ENCODE measurements at regions not wholly inside any gene's neighbourhood (a gene's known extent, or its start where the extent isn't known, plus 50 kb on each side); places are given as distances from the start of the nearest gene placed in this dataset.
"Not testable (repeated sequence)": the region's sequence is repeated elsewhere in the genome, so short reads cannot be mapped to it uniquely, and the experiment has no call there.

DNA sequence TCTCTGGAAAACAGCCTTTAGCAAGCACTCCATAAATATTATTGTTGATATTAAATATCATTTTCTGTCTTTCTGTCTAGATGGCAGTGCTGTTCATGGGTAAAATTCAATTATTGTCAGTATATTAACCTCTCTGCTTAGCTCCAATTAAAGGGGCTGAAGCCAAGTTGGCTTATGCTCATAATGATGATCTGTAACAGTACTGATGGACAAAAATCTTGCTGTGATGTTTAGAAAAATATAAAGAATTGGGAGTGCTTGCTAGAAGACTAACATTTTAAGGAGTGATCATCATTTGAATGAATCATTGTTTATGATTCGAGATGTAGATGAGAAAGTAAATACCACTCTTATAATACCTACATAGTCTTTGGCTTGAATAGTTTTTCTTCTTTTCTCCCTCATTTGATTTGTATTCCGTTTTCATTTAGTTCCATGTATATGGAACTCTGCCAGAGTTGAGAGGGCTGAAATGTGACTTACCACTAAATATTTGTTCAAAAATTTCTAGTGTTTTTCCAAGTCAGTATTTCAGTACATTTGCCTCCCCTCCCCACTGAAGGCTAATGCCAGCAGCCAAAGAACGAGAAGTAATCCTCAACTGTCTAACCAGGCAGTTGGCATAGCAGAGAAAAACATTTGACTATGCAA, 538.3 kb downstream of the CSNK1G3 start:
- no peak for DNase-seq

GRCh38 chr5:124045412-124045811, 533.4 kb downstream of the CSNK1G3 start:
- DNase-seq: no peak

- no peak for DNase-seq
Observed at GRCh38 chr5:124044613-124045012, 532.6 kb downstream of the CSNK1G3 start.

DNA sequence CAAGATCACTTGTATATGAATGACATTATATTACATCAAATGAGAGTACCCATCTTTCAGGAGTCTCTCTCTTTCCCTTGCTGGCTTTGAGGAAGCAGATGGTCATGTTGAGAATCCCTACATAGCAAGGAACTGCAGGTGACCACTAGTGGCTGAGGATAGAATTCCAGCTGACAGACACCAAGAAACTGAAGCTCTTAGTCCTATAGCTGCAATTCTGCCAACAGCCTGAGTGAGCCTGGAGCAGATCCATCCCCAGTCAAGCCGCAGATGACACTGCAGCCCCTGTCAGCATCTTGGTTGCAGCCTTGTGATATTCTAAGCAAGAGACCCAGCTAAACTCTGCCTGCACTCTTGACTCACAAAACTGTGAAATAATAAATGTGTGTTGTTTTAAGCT, 531.5 kb downstream of the CSNK1G3 start:
- DNase-seq: no peak

DNA sequence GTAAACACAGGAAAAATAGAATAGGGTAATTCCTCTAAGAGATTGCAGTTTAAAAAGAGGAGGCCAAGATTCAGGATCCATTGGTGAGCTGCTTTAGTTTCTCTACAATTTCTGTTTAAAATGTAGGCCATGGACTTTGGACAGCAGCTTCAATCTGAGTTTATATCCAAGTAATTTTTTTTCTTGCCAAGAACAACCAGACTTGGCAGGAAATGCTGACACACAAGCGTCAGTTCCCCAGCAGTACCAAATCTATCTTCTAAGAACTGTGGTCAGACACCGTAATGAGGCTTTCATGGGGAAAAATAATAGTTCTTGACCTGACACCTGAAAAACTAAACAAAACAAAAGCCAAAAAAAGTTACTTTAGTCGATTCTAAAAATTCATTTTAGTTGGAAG, 528.8 kb downstream of the CSNK1G3 start:
- DNase-seq: no peak

- no peak for DNase-seq
Observed at GRCh38 chr5:124039410-124039809, 527.4 kb downstream of the CSNK1G3 start.

DNA sequence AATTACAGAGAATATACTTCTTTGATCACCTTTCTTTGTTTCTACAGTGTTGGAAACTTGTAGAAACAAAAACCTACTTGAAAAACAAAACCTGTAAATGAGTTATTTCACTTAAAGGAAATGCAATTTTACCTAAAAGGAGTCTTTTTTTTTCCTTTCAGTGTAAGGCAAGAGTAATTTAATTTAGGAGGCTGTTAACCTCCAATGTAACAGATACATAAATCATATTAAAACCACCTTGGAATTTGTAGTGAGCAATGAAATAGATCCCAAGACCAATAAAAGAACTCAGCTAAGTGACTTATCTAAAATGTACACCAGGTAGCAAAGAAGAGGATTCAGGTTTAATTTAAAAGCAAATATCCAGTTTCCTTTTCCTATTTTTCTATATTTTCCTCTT, 524.8 kb downstream of the CSNK1G3 start:
- DNase-seq: no peak

DNA sequence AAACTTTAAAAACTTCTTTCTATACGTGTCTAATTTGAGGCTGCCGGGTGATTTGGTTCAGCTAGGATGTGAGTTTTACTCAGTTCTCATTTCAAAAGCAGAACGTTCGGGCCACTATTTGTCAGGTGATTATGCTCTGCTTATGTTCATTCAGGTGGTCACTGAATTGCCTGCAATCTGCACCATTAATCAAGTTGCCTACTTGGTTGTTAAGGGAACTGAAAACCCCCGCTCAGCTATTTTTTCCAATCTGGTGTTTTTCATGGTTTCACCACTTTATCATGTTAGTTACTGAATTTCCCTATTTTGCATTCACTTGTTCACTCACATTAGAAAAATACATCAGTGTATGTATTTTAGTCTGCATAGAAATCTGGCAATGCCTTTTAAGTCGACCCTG, 523.0 kb downstream of the CSNK1G3 start:
- DNase-seq: no peak

GRCh38 chr5:124034083-124034700, 522.2 kb downstream of the CSNK1G3 start:
- DNase-seq: no peak

- DNase-seq: no peak
Observed at GRCh38 chr5:124030043-124030491, 518.1 kb downstream of the CSNK1G3 start.

- DNase-seq: no peak
Observed at GRCh38 chr5:124027441-124027840, 515.5 kb downstream of the CSNK1G3 start.

DNA sequence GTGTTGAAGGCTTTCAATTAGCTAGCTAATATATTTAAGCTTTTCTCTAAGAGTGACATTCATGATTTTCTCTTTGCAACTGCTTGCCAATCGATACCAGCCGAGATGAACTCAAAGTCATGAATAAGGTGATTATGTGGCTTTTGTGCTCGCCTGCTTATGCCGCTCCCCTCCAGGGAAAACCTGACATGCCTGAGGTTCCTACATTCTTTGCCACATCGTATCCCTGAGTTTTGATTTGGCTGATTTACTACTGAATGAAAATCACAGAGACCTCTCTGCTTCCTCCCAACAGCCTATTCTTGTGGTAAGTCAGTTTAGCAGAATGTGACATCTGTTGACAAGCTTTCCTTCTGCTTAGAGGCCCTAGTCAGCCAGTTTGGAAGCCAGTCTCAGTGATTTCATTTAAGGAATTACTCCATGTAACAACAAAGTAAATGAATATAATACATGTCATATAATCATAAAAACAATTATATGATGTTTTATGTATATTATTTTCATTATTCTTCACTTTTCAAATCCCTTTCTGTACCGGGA, 513.4 kb downstream of the CSNK1G3 start:
- DNase-seq: no peak

GRCh38 chr5:124022966-124023365, 511.0 kb downstream of the CSNK1G3 start:
- no peak for DNase-seq

DNA sequence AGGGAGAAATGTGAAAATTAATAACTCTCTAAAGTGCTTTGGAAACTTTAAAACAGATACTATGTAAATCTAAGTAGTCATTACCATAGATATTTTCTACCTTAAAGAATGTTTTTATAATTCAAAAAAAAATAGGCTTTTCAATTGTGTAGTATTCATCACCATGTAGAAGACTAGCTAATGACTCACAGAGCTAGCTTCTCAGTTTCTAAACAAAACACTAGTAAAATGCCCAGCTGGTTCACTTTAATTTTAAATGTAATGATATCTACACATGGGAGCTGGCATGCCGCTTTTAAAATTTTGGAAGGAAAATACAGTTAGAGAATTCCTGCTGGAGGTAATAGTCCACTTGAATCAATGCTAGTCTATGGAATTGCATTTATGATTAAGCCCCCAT, 509.8 kb downstream of the CSNK1G3 start:
- DNase-seq: no peak

DNA sequence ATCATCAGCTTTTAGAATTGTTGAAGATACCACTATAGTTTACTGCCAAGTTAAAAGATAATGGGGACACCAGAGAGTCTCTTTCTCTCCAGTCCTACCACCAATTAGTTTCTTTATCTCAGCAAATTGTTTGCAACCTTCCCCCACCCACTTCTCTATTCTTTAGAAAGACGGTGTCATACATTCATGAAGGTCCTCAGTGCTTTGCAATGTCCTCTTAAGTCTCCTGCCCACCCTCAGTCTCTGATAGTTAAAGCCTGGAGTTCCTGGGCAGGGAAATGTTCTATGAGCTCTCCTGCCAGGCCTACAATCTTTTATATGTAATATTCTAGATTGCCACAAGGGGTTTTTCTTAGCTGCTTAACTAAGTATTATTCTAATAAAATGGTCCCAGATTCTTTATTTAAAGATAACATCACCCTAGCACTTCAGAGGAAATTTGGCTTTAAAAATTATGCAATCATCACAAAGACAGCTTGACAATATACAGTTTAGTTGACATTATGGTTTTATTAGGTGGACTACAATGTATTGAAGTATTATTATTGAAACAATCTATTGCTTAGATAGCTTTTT, 509.2 kb downstream of the CSNK1G3 start:
- no peak for DNase-seq

GRCh38 chr5:124017321-124017720, 505.3 kb downstream of the CSNK1G3 start:
- DNase-seq: not testable (repeated sequence)

DNA sequence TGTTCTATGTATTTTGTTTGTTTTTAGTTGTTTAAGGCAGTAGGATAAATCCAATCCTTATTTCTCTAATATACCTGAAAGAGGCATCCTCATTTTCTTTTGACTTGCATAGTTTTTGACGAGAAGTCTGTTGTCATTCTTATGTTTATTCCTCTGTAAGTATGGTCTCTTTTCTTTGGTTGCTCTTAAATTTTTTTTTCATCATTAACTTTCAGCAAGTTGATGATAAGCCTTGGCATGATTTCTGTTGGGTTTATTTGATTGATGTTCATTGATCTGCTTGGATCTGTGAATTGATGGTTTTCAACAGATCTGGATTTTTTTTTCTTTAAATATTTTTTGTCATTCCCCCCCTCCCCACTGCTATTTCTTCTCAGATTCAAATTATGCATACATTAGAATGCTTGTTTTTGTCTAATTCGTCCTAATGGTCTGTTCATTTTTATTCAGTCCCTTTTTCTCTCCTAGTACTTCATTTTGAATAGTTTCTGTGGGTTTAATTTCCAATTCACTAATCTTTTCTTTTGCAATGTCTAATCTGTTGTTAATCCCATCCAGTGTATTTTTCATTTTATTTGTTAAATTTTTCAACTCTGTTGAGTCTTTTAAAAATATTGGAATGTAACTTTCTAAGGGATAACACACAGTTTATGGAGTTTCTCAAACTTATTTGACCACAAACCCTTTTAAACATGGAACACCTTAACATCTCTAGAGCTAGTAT, 495.9 kb downstream of the CSNK1G3 start:
- DNase-seq: peak; percentile 33

- no peak for DNase-seq
Observed at GRCh38 chr5:124001036-124001615, 489.1 kb downstream of the CSNK1G3 start.

DNA sequence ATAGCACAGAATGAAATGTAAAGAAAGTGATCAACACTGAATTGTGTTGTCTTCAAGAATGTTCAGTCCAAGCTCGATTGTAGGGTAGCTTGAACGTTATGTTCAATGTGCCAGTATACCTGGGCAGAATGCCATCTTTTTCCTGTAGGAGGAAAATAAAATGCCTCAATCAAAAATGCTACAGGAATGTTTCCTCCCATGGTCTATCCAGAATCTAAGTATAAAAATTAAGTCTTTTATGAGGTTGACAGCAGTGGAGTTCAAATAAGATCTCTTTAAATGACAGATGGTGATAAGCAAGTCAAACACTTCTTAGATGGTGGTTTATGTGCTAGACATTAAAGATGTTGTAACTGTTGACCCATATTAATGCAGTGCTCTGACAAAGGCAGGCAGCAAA, 488.6 kb downstream of the CSNK1G3 start:
- DNase-seq: no peak

- no peak for DNase-seq
Observed at GRCh38 chr5:123997462-123998215, 485.7 kb downstream of the CSNK1G3 start.

DNA sequence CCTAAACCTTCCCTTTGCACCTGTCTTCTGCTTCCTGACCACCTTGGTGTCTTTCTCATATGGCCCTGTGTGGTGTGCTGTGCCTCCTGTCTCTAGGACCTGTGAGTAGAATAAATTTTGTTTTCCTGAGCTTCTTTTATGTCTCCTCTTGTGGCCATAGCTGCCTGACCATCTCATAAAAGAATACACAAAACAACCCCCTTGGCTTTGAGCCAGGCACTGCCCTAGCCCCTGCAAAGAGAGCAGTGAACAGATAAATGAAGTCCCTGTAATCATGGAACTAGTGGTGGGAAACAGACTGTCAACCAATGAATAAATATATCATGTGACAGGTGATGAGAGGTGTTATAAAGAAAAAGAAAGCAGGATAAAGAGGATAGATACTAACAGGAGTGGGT, 485.1 kb downstream of the CSNK1G3 start:
- no peak for DNase-seq

- DNase-seq: no peak
Observed at GRCh38 chr5:123992641-123993040, 480.7 kb downstream of the CSNK1G3 start.
